GM23248 (cell line): ENCODE measurements at regions not wholly inside any gene's neighbourhood (a gene's known extent, or its start where the extent isn't known, plus 50 kb on each side); places are given as distances from the start of the nearest gene placed in this dataset.

Experiments used
- EZH2 ChIP-seq: fragments of 200-600 bp; sonication (generic); IDR thresholded peaks from 2 replicates; pipeline ENCODE4 v1.6.1; 2018; ENCODE audit warnings: antibody characterized with exemption, mild to moderate bottlenecking; ENCODE audit not compliant: insufficient read depth, poor library complexity, severe bottlenecking
- EZH2phosphoT487 ChIP-seq: fragments of 200-600 bp; sonication (generic); IDR thresholded peaks from 2 replicates; pipeline ENCODE4 v1.6.1; 2018; ENCODE audit warnings: antibody characterized with exemption, moderate library complexity, mild to moderate bottlenecking, low read depth; ENCODE audit not compliant: insufficient read depth

GRCh38 chr7:119197172-119197876 lies 972.8 kb downstream of the ANKRD7 start:
- TF ChIP-seq EZH2 (no peak), EZH2phosphoT487 (no peak)
